ENCODE measurements at regions not wholly inside any gene's neighbourhood (a gene's known extent, or its start where the extent isn't known, plus 50 kb on each side); places are given as distances from the start of the nearest gene placed in this dataset.

DNA sequence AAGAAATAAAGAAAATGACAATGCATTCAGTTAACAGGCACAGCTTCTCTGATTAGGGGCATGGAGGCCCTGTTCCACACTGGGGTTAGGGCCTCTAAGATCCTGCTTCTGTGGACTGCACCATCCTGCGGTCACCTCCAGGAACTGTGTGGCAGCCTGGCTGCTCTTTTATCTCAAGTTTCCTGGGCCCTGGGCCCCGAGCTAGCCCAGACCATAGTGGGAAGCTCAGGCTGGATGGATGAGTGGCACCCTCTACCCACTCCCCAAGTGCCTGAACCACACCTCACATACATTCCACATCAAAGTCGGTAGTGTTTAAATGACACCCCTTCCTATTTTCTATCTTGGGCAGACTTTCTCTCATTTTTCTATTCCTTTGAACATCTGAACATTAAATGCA lies 461.5 kb upstream of the MKI67 start:
- peaks cover 14% of the 10 kb centered on the region for H3K9me3 Mint-ChIP-seq
- no peak for DNase-seq
- H3K4me3 Mint-ChIP-seq, result no peak overlapping the region
- no peak overlapping the region for H3K27ac Mint-ChIP-seq
- TF ChIP-seq, protein P1, sequence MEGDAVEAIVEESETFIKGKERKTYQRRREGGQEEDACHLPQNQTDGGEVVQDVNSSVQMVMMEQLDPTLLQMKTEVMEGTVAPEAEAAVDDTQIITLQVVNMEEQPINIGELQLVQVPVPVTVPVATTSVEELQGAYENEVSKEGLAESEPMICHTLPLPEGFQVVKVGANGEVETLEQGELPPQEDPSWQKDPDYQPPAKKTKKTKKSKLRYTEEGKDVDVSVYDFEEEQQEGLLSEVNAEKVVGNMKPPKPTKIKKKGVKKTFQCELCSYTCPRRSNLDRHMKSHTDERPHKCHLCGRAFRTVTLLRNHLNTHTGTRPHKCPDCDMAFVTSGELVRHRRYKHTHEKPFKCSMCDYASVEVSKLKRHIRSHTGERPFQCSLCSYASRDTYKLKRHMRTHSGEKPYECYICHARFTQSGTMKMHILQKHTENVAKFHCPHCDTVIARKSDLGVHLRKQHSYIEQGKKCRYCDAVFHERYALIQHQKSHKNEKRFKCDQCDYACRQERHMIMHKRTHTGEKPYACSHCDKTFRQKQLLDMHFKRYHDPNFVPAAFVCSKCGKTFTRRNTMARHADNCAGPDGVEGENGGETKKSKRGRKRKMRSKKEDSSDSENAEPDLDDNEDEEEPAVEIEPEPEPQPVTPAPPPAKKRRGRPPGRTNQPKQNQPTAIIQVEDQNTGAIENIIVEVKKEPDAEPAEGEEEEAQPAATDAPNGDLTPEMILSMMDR (IDR thresholded peaks at IDR 0.05), result no peak
- H3K4me1 Mint-ChIP-seq, result no peaks in the 10 kb centered on the region
- H3K36me3 Mint-ChIP-seq (ENCODE audit: low read depth), result no peaks in the 10 kb centered on the region
- peaks cover 12% of the 10 kb centered on the region for H3K27me3 Mint-ChIP-seq (ENCODE audit: low read depth, poor library complexity)

DNA sequence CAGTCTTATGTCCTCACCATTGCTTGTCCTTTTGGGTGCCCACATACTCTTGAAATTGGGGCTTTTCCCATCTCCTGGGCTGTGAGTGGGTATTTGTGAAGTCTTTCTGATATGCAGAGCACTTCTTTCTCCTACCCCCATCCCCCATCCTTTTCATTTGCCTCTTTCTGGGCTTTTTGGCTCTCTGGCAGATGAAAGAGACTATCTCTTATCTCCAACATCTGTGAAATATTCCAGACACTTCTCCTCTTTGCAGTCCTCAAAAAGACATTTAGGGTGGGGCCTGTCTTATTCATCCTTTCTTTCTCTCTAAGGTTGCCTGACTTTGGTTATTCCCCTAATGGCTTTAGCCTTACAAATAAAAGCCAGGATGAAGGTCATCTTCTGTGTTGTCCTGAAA lies 462.2 kb upstream of the MKI67 start:
- Mint-ChIP-seq H3K9me3 (peaks cover 14% of the 10 kb centered on the region), H3K27me3 (ENCODE audit: low read depth, poor library complexity) (peaks cover 8% of the 10 kb centered on the region), H3K36me3 (ENCODE audit: low read depth) (no peaks in the 10 kb centered on the region)

DNA sequence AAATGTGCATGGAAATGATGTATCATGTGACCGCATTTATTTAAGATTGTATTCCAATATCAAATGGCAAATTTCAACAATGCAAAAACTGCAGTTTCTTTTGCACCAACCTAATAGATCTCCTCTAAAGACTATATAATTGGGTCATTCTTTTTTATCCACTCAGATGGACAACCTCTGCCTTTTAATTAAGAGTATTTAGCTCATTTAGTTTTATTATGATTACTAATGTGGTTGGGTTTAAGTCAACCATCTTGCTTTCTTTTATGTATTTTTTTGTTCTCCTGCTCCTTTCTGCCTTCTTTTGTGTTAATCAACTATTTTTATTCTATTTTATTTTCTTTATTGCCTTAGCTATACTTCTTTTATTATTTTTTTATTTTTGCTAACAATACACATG lies 468.5 kb upstream of the MKI67 start:
- H3K9me3 Mint-ChIP-seq, result peaks cover 16% of the 10 kb centered on the region
- no peak for DNase-seq
- no peak overlapping the region for H3K4me3 Mint-ChIP-seq
- H3K36me3 Mint-ChIP-seq (ENCODE audit: low read depth), result no peaks in the 10 kb centered on the region
- peaks cover 17% of the 10 kb centered on the region for H3K27me3 Mint-ChIP-seq (ENCODE audit: low read depth, poor library complexity)
- no peaks in the 10 kb centered on the region for H3K4me1 Mint-ChIP-seq
- no peak overlapping the region for H3K27ac Mint-ChIP-seq
- TF ChIP-seq, protein P1 (IDR thresholded peaks at IDR 0.05), result no peak

More for the DNA sequence above, 462.2 kb upstream of the MKI67 start:
- no peak for DNase-seq
- Mint-ChIP-seq H3K4me1 (no peaks in the 10 kb centered on the region), H3K27ac (no peak overlapping the region), H3K4me3 (no peak overlapping the region)
- TF ChIP-seq, protein P1 (IDR thresholded peaks at IDR 0.05), result no peak

DNA sequence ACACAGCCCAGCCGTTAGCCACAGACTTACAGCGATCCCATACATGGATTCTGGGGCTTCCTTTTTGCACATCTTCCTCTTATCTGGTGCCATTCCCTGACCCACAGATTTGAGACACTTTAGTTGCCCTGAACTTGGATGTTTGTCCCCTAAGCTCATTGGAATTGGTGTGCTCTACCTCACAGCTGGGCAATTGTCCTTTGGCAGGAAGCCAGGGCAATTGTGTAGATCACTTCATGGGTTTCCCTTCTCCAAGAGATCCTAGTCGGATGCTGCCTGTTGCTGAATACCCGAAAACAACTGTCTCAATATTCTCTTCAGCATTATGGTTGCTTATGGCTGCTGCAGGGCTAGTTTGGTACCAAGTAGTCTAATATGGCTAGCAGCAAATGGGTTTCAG lies 470.7 kb upstream of the MKI67 start:
- no peaks in the 10 kb centered on the region for H3K4me1 Mint-ChIP-seq
- H3K9me3 Mint-ChIP-seq, result peaks cover 16% of the 10 kb centered on the region
- TF ChIP-seq, protein P1 (IDR thresholded peaks at IDR 0.05), result no peak
- H3K36me3 Mint-ChIP-seq (ENCODE audit: low read depth), result no peaks in the 10 kb centered on the region
- H3K27ac Mint-ChIP-seq, result no peak overlapping the region
- DNase-seq, result no peak
- H3K27me3 Mint-ChIP-seq (ENCODE audit: low read depth, poor library complexity), result peaks cover 10% of the 10 kb centered on the region
- H3K4me3 Mint-ChIP-seq, result no peak overlapping the region

DNA sequence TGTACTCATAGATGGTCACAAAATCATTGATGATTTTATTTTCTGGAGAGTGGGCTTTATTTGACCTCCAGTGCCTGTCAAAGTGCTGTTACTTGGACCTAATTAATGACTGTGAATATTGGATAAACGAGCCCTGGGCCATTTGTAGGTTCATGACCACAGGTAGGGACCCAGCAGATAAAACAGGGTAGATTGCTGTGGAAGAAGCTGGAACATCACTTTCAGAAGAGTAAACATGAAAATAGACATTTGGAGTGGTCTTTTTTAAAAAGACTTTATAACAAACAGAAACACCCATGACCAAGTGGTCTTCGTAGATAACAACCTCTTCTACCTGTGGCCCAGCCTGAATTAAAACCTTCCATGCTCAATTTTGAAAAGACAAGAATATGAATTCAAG lies 472.8 kb upstream of the MKI67 start:
- peaks cover 24% of the 10 kb centered on the region for H3K9me3 Mint-ChIP-seq
- no peak for DNase-seq
- no peak overlapping the region for H3K27ac Mint-ChIP-seq
- H3K27me3 Mint-ChIP-seq (ENCODE audit: low read depth, poor library complexity), result peaks cover 9% of the 10 kb centered on the region
- TF ChIP-seq, protein P1 (IDR thresholded peaks at IDR 0.05), result no peak
- H3K4me1 Mint-ChIP-seq, result no peaks in the 10 kb centered on the region
- H3K4me3 Mint-ChIP-seq, result no peak overlapping the region
- H3K36me3 Mint-ChIP-seq (ENCODE audit: low read depth), result no peaks in the 10 kb centered on the region

DNA sequence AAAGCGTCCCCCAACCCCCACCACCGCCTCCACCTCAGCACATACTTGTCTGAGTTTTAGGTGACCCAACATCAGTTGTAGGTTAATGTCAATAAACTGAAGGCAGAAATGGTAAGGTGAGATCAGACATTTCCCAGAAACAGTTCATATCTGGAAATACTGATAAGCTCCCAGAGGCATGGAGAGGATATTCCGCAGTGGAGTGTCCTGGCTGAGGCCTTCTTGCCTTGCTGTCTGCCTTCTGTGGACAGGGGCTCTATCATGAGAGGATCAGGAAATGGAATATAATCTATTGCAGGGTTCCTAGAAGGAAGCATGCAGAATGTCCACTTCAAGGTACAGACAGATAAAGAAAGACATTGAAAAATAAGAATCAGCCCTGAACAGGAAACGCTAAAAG lies 473.3 kb upstream of the MKI67 start:
- H3K9me3 Mint-ChIP-seq, result peaks cover 24% of the 10 kb centered on the region

More for the DNA sequence above, 473.3 kb upstream of the MKI67 start:
- Mint-ChIP-seq H3K4me3 (no peak overlapping the region), H3K27ac (no peak overlapping the region), H3K4me1 (no peaks in the 10 kb centered on the region), H3K36me3 (ENCODE audit: low read depth) (no peaks in the 10 kb centered on the region), H3K27me3 (ENCODE audit: low read depth, poor library complexity) (peaks cover 9% of the 10 kb centered on the region)
- TF ChIP-seq, protein P1 (IDR thresholded peaks at IDR 0.05), result no peak
- DNase-seq, result no peak
